Stimulated activated CD4-positive, alpha-beta T cell treated with anti-CD3 and anti-CD28 coated beads, Interleukin-2, amount 100 ng/mL, for 48 hours (primary cell): ENCODE measurements at regions not wholly inside any gene's neighbourhood (a gene's known extent, or its start where the extent isn't known, plus 50 kb on each side); places are given as distances from the start of the nearest gene placed in this dataset.

Source experiments
- DNase-seq, 2 donors: peaks; one replicate each; pipeline ENCODE4 v3.0.0-alpha.2; 2020

GRCh38 chr11:15779518-15779917, 576.8 kb downstream of the SOX6 start:
- no peak for DNase-seq

GRCh38 chr11:15780382-15780781, 576.0 kb downstream of the SOX6 start:
- no peak for DNase-seq

- DNase-seq: no peak
These were observed 575.5 kb downstream of the SOX6 start for GRCh38 chr11:15780837-15781236.

- DNase-seq: no peak
These were observed 572.7 kb downstream of the SOX6 start for GRCh38 chr11:15783619-15784018.

GRCh38 chr11:15793043-15793996, 563.0 kb downstream of the SOX6 start:
- no peak for DNase-seq

GRCh38 chr11:15794361-15795150, 561.8 kb downstream of the SOX6 start:
- no peak for DNase-seq

GRCh38 chr11:15795378-15795777, 561.0 kb downstream of the SOX6 start:
- no peak for DNase-seq

GRCh38 chr11:15800111-15800800, 556.1 kb downstream of the SOX6 start:
- no peak for DNase-seq

- no peak for DNase-seq
These were observed 555.2 kb downstream of the SOX6 start for GRCh38 chr11:15801126-15801525.

GRCh38 chr11:15801616-15802015, 554.7 kb downstream of the SOX6 start:
- DNase-seq: no peak

GRCh38 chr11:15805726-15806125, 550.6 kb downstream of the SOX6 start:
- no peak for DNase-seq

- DNase-seq: no peak
These were observed 550.1 kb downstream of the SOX6 start for GRCh38 chr11:15806217-15806616.

GRCh38 chr11:15807827-15808226, 548.5 kb downstream of the SOX6 start:
- DNase-seq: no peak

GRCh38 chr11:15810082-15810481, 546.3 kb downstream of the SOX6 start:
- no peak for DNase-seq

GRCh38 chr11:15810525-15810924, 545.8 kb downstream of the SOX6 start:
- DNase-seq: no peak

- no peak for DNase-seq
These were observed 540.8 kb downstream of the SOX6 start for GRCh38 chr11:15815246-15816195.

GRCh38 chr11:15816260-15816871, 540.0 kb downstream of the SOX6 start:
- DNase-seq: no peak

GRCh38 chr11:15817001-15817400, 539.3 kb downstream of the SOX6 start:
- no peak for DNase-seq

GRCh38 chr11:15818132-15818842, 538.1 kb downstream of the SOX6 start:
- no peak for DNase-seq

GRCh38 chr11:15819679-15820286, 536.6 kb downstream of the SOX6 start:
- peak; percentile 40 to 45 for DNase-seq
